Glomerular visceral epithelial cell (primary cell): ENCODE measurements at regions not wholly inside any gene's neighbourhood (a gene's known extent, or its start where the extent isn't known, plus 50 kb on each side); places are given as distances from the start of the nearest gene placed in this dataset.

Experiments used
- DNase-seq: peaks from one replicate; pipeline ENCODE4 v3.0.0-alpha.2; 2016; ENCODE audit errors: extremely low spot score

GRCh38 chr11:129267716-129268115 is 75.6 kb upstream of the ARHGAP32 start:
- DNase-seq: no peak

GRCh38 chr11:129266536-129266935 is 74.4 kb upstream of the ARHGAP32 start:
- no peak for DNase-seq

GRCh38 chr11:129265125-129265788 is 73.1 kb upstream of the ARHGAP32 start:
- DNase-seq: no peak

- DNase-seq: no peak
Measured at GRCh38 chr11:129264114-129264513, 72.0 kb upstream of the ARHGAP32 start.

- no peak for DNase-seq
Measured at GRCh38 chr11:129260750-129261149, 68.6 kb upstream of the ARHGAP32 start.

- DNase-seq: no peak
Measured at GRCh38 chr11:129259931-129260348, 67.8 kb upstream of the ARHGAP32 start.

GRCh38 chr11:129258205-129258604 is 66.1 kb upstream of the ARHGAP32 start:
- no peak for DNase-seq

- no peak for DNase-seq
Measured at GRCh38 chr11:129257512-129257911, 65.4 kb upstream of the ARHGAP32 start.

- DNase-seq: no peak
Measured at GRCh38 chr11:129252621-129253020, 60.5 kb upstream of the ARHGAP32 start.

- DNase-seq: no peak
Measured at GRCh38 chr11:129251067-129251466, 58.9 kb upstream of the ARHGAP32 start.

- no peak for DNase-seq
Measured at GRCh38 chr11:129249923-129250322, 57.8 kb upstream of the ARHGAP32 start.

GRCh38 chr11:129249351-129249750 is 57.2 kb upstream of the ARHGAP32 start:
- DNase-seq: peak; percentile 42

GRCh38 chr11:129248618-129249017 is 56.5 kb upstream of the ARHGAP32 start:
- no peak for DNase-seq

- no peak for DNase-seq
Measured at GRCh38 chr11:129247135-129247534, 55.0 kb upstream of the ARHGAP32 start.

GRCh38 chr11:129242855-129243254 is 50.7 kb upstream of the ARHGAP32 start:
- no peak for DNase-seq
